Fibroblast of mammary gland (primary cell): ENCODE measurements at regions not wholly inside any gene's neighbourhood (a gene's known extent, or its start where the extent isn't known, plus 50 kb on each side); places are given as distances from the start of the nearest gene placed in this dataset.
"Not testable (repeated sequence)": the region's sequence is repeated elsewhere in the genome, so short reads cannot be mapped to it uniquely, and the experiment has no call there.

Experiments
- DNase-seq: peaks from one replicate; pipeline ENCODE4 v3.0.0-alpha.2; 2010; ENCODE audit warnings: low read depth
- H3K4me3 ChIP-seq: 2 replicates; pipeline ENCODE4 v1.5.1; 2011; ENCODE audit warnings: low read depth, mild to moderate bottlenecking, low read length, moderate library complexity; ENCODE audit not compliant: control insufficient read depth
- TF ChIP-seq, protein P1 (sequence below): conservative IDR thresholded peaks from 2 replicates; pipeline ENCODE4 v1.5.1; 2011; ENCODE audit warnings: low read depth, low read length, inconsistent platforms; ENCODE audit not compliant: control insufficient read depth, insufficient read depth

DNA sequence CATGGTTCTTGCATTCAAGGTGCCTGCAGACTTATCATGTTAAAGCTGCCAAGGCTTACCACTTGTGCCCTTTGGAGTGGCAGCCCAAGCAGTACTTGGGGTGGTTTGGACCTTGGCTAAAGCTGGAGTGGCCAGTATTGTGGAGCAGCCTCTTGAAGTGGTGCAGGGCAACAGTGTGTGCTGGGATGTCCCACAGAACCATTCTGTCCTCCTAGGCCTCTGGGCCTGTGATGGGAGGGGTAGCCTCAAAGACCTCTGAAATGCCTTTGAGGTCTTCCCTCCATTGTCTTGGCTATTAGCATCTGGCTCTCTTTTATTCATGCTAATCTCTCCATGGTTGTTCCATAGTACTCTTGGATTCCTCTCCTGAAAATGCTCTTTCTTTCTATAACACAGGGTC lies 78.2 kb upstream of the SLC24A4 start:
- no peak for DNase-seq
- TF ChIP-seq, protein P1, sequence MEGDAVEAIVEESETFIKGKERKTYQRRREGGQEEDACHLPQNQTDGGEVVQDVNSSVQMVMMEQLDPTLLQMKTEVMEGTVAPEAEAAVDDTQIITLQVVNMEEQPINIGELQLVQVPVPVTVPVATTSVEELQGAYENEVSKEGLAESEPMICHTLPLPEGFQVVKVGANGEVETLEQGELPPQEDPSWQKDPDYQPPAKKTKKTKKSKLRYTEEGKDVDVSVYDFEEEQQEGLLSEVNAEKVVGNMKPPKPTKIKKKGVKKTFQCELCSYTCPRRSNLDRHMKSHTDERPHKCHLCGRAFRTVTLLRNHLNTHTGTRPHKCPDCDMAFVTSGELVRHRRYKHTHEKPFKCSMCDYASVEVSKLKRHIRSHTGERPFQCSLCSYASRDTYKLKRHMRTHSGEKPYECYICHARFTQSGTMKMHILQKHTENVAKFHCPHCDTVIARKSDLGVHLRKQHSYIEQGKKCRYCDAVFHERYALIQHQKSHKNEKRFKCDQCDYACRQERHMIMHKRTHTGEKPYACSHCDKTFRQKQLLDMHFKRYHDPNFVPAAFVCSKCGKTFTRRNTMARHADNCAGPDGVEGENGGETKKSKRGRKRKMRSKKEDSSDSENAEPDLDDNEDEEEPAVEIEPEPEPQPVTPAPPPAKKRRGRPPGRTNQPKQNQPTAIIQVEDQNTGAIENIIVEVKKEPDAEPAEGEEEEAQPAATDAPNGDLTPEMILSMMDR: no peak
- H3K4me3 ChIP-seq: no peak overlapping the region

DNA sequence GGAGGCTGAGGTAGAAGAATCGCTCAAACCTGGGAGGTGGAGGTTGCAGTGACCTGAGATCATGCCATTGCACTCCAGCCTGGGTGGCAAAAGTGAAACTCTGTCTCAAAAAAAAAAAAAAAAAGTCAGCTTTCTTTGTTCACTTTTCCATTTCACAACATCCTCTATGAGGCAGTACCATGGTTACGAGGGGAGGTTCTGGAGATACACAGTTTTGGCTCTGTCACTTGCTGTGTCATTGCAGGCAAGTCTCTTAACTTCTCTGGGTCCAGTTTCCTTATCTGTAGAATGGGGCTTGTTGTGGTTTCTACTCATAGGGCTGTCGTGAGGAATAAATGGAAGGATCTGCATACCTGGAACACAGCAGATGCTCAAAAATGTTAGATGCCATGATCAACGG lies 75.6 kb upstream of the SLC24A4 start:
- H3K4me3 ChIP-seq: no peak overlapping the region
- TF ChIP-seq, protein P1: no peak
- no peak for DNase-seq

DNA sequence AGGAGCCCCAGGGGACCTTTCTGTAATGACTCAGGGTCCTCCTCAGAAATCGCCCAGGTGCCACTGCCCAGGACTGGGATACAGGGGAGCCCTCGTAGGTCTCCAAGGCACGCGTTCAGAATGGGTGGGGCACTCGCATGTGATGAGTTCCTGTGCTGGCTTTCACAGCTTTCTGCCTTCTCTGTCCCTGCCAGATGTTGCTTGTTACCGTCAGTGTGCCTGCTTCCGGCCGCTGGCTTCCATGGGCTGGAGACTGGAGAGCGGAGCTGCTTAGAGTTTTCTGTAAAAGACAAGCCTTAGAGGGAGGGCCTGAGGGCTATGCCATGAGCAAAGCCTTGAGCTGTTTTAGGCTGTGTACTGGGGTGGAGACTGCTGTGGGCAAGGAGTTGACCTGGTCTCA lies 75.0 kb upstream of the SLC24A4 start:
- TF ChIP-seq, protein P1: no peak
- H3K4me3 ChIP-seq: no peak overlapping the region
- no peak for DNase-seq

DNA sequence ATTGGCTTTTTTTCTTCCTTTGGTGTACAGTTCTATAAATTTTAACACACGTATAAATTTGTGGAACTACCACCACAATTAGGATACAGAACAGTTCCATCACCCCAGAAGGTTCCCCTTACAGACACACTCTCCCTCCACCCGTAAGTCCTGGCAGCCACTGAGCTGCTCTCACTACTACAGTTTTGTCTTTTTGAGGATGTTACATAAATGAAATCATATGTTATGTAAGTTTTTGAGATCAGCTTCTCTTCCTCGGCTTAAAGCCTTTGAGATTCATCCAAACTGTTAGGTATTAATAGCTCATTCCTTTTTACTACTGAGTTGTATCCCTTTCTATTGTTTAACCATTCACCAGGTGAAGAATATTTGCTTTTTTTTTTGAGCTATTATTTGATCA lies 74.3 kb upstream of the SLC24A4 start:
- TF ChIP-seq, protein P1: no peak
- no peak for DNase-seq
- no peak overlapping the region for H3K4me3 ChIP-seq

DNA sequence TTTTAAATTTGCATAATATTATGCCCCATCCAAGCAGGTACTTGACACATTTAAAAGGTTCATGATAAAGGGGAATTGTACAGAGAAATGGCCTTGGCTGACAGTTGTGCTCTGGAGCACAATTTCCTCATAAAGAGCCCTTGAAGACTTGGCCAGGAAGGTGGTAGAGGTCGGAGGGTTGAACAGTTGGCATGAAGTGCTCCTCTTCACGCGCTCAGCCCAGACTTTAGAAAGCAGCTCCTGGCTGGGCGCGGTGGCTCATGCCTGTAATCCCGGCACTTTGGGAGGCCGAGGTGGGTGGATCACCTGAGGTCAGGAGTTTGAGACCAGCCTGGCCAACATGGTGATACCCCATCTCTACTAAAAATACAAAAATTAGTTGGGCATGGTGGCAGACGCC lies 72.6 kb upstream of the SLC24A4 start:
- not testable (repeated sequence) for DNase-seq

DNA sequence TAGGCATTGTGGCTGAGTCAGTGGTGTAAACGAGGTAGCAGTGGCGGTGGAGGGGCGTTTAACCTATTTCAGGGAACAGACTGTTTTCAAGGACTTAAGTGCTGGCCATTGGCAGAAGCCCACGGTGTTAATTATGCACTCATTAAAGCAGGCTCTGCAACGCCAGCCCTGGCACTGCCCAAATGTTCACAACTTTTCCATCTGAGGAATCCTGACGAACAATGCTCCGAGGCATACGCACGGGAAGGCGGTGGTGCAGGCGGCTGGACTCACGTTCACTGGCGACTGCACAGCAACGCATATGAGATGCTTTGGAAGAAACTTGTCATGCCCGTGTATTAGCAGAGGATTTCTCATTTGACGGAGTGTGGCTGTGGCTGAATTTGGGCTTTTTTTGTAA lies 70.6 kb upstream of the SLC24A4 start:
- no peak for DNase-seq
- H3K4me3 ChIP-seq: no peak overlapping the region
- TF ChIP-seq, protein P1: no peak

More for the DNA sequence above, 72.6 kb upstream of the SLC24A4 start:
- not testable (repeated sequence) for H3K4me3 ChIP-seq

DNA sequence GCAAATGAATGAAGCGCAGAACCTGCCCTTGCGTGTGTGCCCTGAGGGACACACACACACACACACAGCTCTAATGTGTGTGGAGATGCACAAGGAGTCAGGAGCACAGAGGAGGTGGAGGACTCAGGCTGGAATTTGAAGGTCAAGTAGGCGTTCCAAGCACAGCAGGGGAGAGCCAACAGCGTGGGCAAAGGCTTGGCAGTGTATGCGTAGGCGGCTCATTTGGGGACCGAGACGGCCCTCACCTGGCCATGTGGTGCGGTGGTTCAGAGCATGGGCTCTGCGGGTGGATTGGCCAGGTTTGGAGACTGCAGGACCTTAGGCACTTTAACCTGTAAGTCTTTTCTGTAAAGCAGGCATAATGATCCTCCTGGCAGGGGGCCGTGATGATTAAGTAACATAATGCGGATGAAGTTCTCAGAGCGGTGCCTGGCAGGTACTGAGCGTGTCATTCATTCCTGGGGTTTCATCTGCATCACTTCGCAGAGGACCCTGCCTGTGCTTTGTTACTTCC lies 69.5 kb upstream of the SLC24A4 start:
- TF ChIP-seq, protein P1: no peak
- no peak for DNase-seq
- no peak overlapping the region for H3K4me3 ChIP-seq
